Chondrocyte (in vitro differentiated cells): ENCODE measurements at regions not wholly inside any gene's neighbourhood (a gene's known extent, or its start where the extent isn't known, plus 50 kb on each side); places are given as distances from the start of the nearest gene placed in this dataset.

Source experiments
- DNase-seq: peaks from one replicate; pipeline ENCODE4 v3.0.0; 2021; ENCODE audit warnings: mixed read lengths, low spot score
- H3K27ac Mint-ChIP-seq: one replicate; pipeline ENCODE4 v1.8.0; 2021; ENCODE audit warnings: mild to moderate bottlenecking, moderate library complexity, mixed read lengths; ENCODE audit not compliant: unreplicated experiment
- H3K27me3 Mint-ChIP-seq: 2 replicates; pipeline ENCODE4 v1.8.0; 2021; ENCODE audit warnings: low read depth, mixed read lengths
- H3K36me3 Mint-ChIP-seq: 2 replicates; pipeline ENCODE4 v1.8.0; 2021; ENCODE audit warnings: low read depth, mixed read lengths
- H3K4me1 Mint-ChIP-seq: 2 replicates; pipeline ENCODE4 v1.8.0; 2021; ENCODE audit warnings: low read depth, mild to moderate bottlenecking, mixed read lengths
- H3K4me3 Mint-ChIP-seq: one replicate; pipeline ENCODE4 v1.8.0; 2021; ENCODE audit warnings: mild to moderate bottlenecking, moderate library complexity, mixed read lengths; ENCODE audit not compliant: unreplicated experiment
- H3K9me3 Mint-ChIP-seq: 2 replicates; pipeline ENCODE4 v1.8.0; 2021; ENCODE audit warnings: low read depth, mixed read lengths
- CTCF ChIP-seq: fragments of 200-600 bp; sonication (generic); IDR thresholded peaks from 2 replicates; pipeline ENCODE4 v1.5.0; 2021; ENCODE audit warnings: antibody characterized with exemption, mild to moderate bottlenecking, moderate library complexity

DNA sequence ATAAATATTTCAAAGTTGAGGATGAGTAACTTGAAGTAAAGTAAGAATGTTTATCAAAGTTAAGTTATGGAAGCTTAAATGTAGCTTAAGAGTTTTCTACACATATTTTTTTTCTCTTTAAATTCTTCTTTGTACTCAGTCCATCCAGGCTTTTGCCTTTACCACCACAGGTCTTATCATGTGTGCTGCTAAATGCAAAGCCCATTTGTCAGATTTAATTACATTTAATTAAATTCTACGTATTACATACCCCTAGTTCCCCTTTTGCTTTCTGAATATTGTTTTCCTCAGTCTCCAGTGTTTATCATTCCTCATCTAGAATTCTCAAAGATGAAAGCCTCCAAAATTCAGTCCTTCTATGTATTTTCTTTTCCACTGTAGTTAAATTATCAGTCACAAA lies 1841.9 kb downstream of the EFNA5 start:
- TF ChIP-seq CTCF: no peak
- Mint-ChIP-seq H3K4me1 (peaks cover 8% of the 10 kb centered on the region), H3K9me3 (no peaks in the 10 kb centered on the region), H3K27ac (no peak overlapping the region), H3K27me3 (no peaks in the 10 kb centered on the region), H3K36me3 (no peaks in the 10 kb centered on the region), H3K4me3 (no peak overlapping the region)
- DNase-seq: no peak

DNA sequence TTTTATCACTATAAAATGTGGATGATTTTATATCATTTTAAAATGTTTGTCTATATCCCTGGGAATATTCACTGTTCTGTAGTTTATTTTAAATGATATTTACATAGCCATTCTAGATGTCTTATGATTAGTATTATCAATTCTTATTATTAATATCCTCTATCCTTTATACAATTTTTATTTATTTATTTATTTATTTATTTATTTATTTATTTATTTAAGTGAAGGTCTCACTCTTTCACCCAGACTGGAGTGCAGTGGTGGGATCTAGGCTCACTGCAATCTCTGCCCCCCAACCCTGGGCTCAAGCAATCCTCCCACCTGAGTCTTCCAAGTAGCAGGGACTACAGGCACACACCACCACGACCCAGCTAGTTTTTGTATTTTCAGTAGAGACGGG lies 1848.9 kb downstream of the EFNA5 start:
- no peak for TF ChIP-seq CTCF
- Mint-ChIP-seq H3K9me3 (peaks cover 6% of the 10 kb centered on the region), H3K36me3 (no peaks in the 10 kb centered on the region), H3K27me3 (no peaks in the 10 kb centered on the region), H3K27ac (no peak overlapping the region), H3K4me1 (peaks cover 20% of the 10 kb centered on the region), H3K4me3 (no peak overlapping the region)
- DNase-seq: no peak

- no peak for DNase-seq
- peak overlapping the region; percentile 46 for H3K27ac Mint-ChIP-seq
Measured at GRCh38 chr5:105817914-105818313, 1852.8 kb downstream of the EFNA5 start.

DNA sequence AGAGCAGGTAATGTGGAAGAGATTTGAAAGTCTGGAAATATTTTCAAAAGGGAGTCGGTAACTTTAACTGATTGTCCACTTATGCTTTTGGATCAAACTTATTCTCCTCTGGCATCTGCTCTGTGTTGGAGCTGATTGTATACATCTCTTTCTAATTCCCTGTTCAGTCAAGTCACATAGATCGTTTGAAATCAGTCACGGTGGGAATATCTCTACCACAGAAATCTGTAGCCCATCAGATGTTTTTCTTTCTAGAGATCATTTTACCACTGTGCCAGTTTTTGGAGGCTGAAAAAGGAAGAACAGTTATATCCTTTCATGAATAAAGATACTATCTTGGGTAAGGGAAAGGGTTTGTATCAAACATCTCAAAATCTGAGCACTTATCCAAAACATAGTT lies 1853.3 kb downstream of the EFNA5 start:
- H3K4me3 Mint-ChIP-seq: no peak overlapping the region
- peaks cover 10% of the 10 kb centered on the region for H3K9me3 Mint-ChIP-seq
- DNase-seq: no peak
- H3K4me1 Mint-ChIP-seq: peaks cover 18% of the 10 kb centered on the region
- H3K36me3 Mint-ChIP-seq: no peaks in the 10 kb centered on the region
- peak overlapping the region; percentile 46 for H3K27ac Mint-ChIP-seq
- no peaks in the 10 kb centered on the region for H3K27me3 Mint-ChIP-seq
- TF ChIP-seq CTCF: no peak

More at GRCh38 chr5:105817914-105818313, 1852.8 kb downstream of the EFNA5 start:
- no peak for TF ChIP-seq CTCF
- H3K4me3 Mint-ChIP-seq: no peak overlapping the region
- H3K36me3 Mint-ChIP-seq: no peaks in the 10 kb centered on the region
- H3K9me3 Mint-ChIP-seq: peaks cover 10% of the 10 kb centered on the region
- peaks cover 14% of the 10 kb centered on the region for H3K4me1 Mint-ChIP-seq
- H3K27me3 Mint-ChIP-seq: no peaks in the 10 kb centered on the region

DNA sequence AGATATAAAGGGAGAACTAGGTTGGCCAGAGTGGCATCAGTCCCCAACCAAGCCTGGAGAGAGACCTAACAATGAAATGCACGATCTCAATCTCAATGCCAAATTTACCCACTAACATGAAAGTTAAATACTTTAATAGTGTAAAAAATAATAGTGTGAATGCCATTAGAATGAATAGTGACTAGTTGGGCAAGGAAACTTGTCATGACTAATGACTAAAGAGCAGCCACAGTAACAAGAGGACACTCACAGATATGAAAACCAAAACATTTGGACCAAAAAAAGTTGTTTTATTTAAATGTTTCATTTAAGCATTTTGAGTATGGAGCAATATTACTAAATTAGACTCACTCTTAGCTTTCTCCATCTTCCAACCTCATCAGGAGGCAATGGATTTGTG lies 1853.8 kb downstream of the EFNA5 start:
- Mint-ChIP-seq H3K9me3 (peaks cover 10% of the 10 kb centered on the region), H3K4me3 (no peak overlapping the region), H3K27ac (peak overlapping the region; percentile 8), H3K27me3 (no peaks in the 10 kb centered on the region), H3K36me3 (no peaks in the 10 kb centered on the region), H3K4me1 (peaks cover 22% of the 10 kb centered on the region)
- DNase-seq: no peak
- TF ChIP-seq CTCF: no peak
